ENCODE measurements at regions not wholly inside any gene's neighbourhood (a gene's known extent, or its start where the extent isn't known, plus 50 kb on each side); places are given as distances from the start of the nearest gene placed in this dataset.
A peak's percentile ranks its signal among the peaks of the same experiment; 100 is the strongest.

GRCh38 chr14:47857646-47858045 lies 182.2 kb upstream of the MDGA2 start:
- Histone ChIP-seq H2AFZ (replicated peaks) (no peak overlapping the region), H3K27ac (no peak overlapping the region), H3F3A (ENCODE audit: low read depth) (no peaks in the 10 kb centered on the region), H3K9me3 (ENCODE audit: low read depth) (no peaks in the 10 kb centered on the region), H3K9ac (no peak overlapping the region), H3K4me3 (no peak overlapping the region), H3K36me3 (no peaks in the 10 kb centered on the region), H3K27me3 (no peaks in the 10 kb centered on the region), H3K4me1 (no peaks in the 10 kb centered on the region), H3K4me2 (no peak overlapping the region), H4K20me1 (ENCODE audit: low read depth) (no peaks in the 10 kb centered on the region), H3K79me2 (ENCODE audit: low read depth) (no peaks in the 10 kb centered on the region)
- H3K27ac Mint-ChIP-seq = no peak overlapping the region
- no peaks in the 10 kb centered on the region for H3K36me3 Mint-ChIP-seq
- no peak overlapping the region for H3K4me3 Mint-ChIP-seq
- DNase-seq (ENCODE audit: low spot score) = no peak
- H3K27me3 Mint-ChIP-seq (ENCODE audit: insufficient read depth, low read depth) = no peaks in the 10 kb centered on the region
- H3K4me1 Mint-ChIP-seq = no peaks in the 10 kb centered on the region
- TF ChIP-seq EZH2phosphoT487 (IDR thresholded peaks at IDR 0.05) = no peak
- no peak for TF ChIP-seq CTCF (IDR thresholded peaks at IDR 0.05)
- TF ChIP-seq EZH2 (IDR thresholded peaks at IDR 0.05) = no peak
- H3K9me3 Mint-ChIP-seq = no peaks in the 10 kb centered on the region

- H3K4me3 Mint-ChIP-seq = no peak overlapping the region
- Histone ChIP-seq H3K9ac (no peak overlapping the region), H4K20me1 (ENCODE audit: low read depth) (no peaks in the 10 kb centered on the region), H3K36me3 (no peaks in the 10 kb centered on the region), H3K9me3 (ENCODE audit: low read depth) (no peaks in the 10 kb centered on the region), H3K4me3 (no peak overlapping the region), H3K4me1 (no peaks in the 10 kb centered on the region), H3K79me2 (ENCODE audit: low read depth) (no peaks in the 10 kb centered on the region), H3K27ac (no peak overlapping the region), H3K4me2 (no peak overlapping the region), H3F3A (ENCODE audit: low read depth) (no peaks in the 10 kb centered on the region), H2AFZ (replicated peaks) (no peak overlapping the region), H3K27me3 (no peaks in the 10 kb centered on the region)
- H3K4me1 Mint-ChIP-seq = no peaks in the 10 kb centered on the region
- no peak overlapping the region for H3K27ac Mint-ChIP-seq
- TF ChIP-seq EZH2 (IDR thresholded peaks at IDR 0.05) (no peak), EZH2phosphoT487 (IDR thresholded peaks at IDR 0.05) (no peak), CTCF (IDR thresholded peaks at IDR 0.05) (no peak)
- no peaks in the 10 kb centered on the region for H3K27me3 Mint-ChIP-seq (ENCODE audit: insufficient read depth, low read depth)
- peaks cover 2% of the 10 kb centered on the region for H3K9me3 Mint-ChIP-seq
- H3K36me3 Mint-ChIP-seq = no peaks in the 10 kb centered on the region
- DNase-seq (ENCODE audit: low spot score) = no peak
Measured at GRCh38 chr14:47852278-47852677, 176.9 kb upstream of the MDGA2 start.

- Mint-ChIP-seq H3K36me3 (no peaks in the 10 kb centered on the region), H3K4me1 (no peaks in the 10 kb centered on the region), H3K27me3 (ENCODE audit: insufficient read depth, low read depth) (no peaks in the 10 kb centered on the region), H3K27ac (no peak overlapping the region), H3K4me3 (no peak overlapping the region), H3K9me3 (peaks cover 4% of the 10 kb centered on the region)
- Histone ChIP-seq H3K79me2 (ENCODE audit: low read depth) (no peaks in the 10 kb centered on the region), H3K9me3 (ENCODE audit: low read depth) (no peaks in the 10 kb centered on the region), H3K27me3 (no peaks in the 10 kb centered on the region), H3K27ac (no peak overlapping the region), H3K36me3 (no peaks in the 10 kb centered on the region), H3K4me1 (no peaks in the 10 kb centered on the region), H4K20me1 (ENCODE audit: low read depth) (no peaks in the 10 kb centered on the region), H3K9ac (no peak overlapping the region), H3K4me2 (no peak overlapping the region), H3K4me3 (no peak overlapping the region), H2AFZ (replicated peaks) (no peak overlapping the region), H3F3A (ENCODE audit: low read depth) (no peaks in the 10 kb centered on the region)
- peak; percentile 5 for DNase-seq (ENCODE audit: low spot score)
- no peak for TF ChIP-seq EZH2phosphoT487 (IDR thresholded peaks at IDR 0.05)
- no peak for TF ChIP-seq CTCF (IDR thresholded peaks at IDR 0.05)
- TF ChIP-seq EZH2 (IDR thresholded peaks at IDR 0.05) = no peak
Measured at GRCh38 chr14:47846008-47846407, 170.6 kb upstream of the MDGA2 start.

- no peaks in the 10 kb centered on the region for H3K27me3 Mint-ChIP-seq (ENCODE audit: insufficient read depth, low read depth)
- H3K36me3 ChIP-seq = no peaks in the 10 kb centered on the region
Measured at GRCh38 chr14:47843236-47843635, 167.8 kb upstream of the MDGA2 start.

More at GRCh38 chr14:47843236-47843635, 167.8 kb upstream of the MDGA2 start:
- Histone ChIP-seq H3K27me3 (no peaks in the 10 kb centered on the region), H3K4me3 (no peak overlapping the region), H2AFZ (replicated peaks) (no peak overlapping the region), H3K27ac (no peak overlapping the region), H3K9ac (no peak overlapping the region), H3F3A (ENCODE audit: low read depth) (no peaks in the 10 kb centered on the region), H3K4me1 (no peaks in the 10 kb centered on the region), H4K20me1 (ENCODE audit: low read depth) (no peaks in the 10 kb centered on the region), H3K4me2 (no peak overlapping the region), H3K79me2 (ENCODE audit: low read depth) (no peaks in the 10 kb centered on the region), H3K9me3 (ENCODE audit: low read depth) (no peaks in the 10 kb centered on the region)
- TF ChIP-seq EZH2phosphoT487 (IDR thresholded peaks at IDR 0.05) (no peak), EZH2 (IDR thresholded peaks at IDR 0.05) (no peak), CTCF (IDR thresholded peaks at IDR 0.05) (no peak)
- Mint-ChIP-seq H3K36me3 (no peaks in the 10 kb centered on the region), H3K9me3 (peaks cover 4% of the 10 kb centered on the region), H3K27ac (no peak overlapping the region), H3K4me1 (no peaks in the 10 kb centered on the region), H3K4me3 (no peak overlapping the region)
- DNase-seq (ENCODE audit: low spot score) = no peak

Data from neural progenitor cell (in vitro differentiated cells).